ENCODE measurements at regions not wholly inside any gene's neighbourhood (a gene's known extent, or its start where the extent isn't known, plus 50 kb on each side); places are given as distances from the start of the nearest gene placed in this dataset.
"Not testable (repeated sequence)": the region's sequence is repeated elsewhere in the genome, so short reads cannot be mapped to it uniquely, and the experiment has no call there.

- TF ChIP-seq, protein P1, sequence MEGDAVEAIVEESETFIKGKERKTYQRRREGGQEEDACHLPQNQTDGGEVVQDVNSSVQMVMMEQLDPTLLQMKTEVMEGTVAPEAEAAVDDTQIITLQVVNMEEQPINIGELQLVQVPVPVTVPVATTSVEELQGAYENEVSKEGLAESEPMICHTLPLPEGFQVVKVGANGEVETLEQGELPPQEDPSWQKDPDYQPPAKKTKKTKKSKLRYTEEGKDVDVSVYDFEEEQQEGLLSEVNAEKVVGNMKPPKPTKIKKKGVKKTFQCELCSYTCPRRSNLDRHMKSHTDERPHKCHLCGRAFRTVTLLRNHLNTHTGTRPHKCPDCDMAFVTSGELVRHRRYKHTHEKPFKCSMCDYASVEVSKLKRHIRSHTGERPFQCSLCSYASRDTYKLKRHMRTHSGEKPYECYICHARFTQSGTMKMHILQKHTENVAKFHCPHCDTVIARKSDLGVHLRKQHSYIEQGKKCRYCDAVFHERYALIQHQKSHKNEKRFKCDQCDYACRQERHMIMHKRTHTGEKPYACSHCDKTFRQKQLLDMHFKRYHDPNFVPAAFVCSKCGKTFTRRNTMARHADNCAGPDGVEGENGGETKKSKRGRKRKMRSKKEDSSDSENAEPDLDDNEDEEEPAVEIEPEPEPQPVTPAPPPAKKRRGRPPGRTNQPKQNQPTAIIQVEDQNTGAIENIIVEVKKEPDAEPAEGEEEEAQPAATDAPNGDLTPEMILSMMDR (IDR thresholded peaks at IDR 0.05; ENCODE audit: control insufficient read depth, insufficient read depth, low read depth, low read length, missing control alignments), result no peak
- H3K4me3 ChIP-seq (ENCODE audit: control insufficient read depth, low read depth, low read length), result no peak overlapping the region
- no peak for DNase-seq (ENCODE audit: low read depth)
Measured at GRCh38 chr5:118468085-118468484, 520.3 kb downstream of the DTWD2 start.

DNA sequence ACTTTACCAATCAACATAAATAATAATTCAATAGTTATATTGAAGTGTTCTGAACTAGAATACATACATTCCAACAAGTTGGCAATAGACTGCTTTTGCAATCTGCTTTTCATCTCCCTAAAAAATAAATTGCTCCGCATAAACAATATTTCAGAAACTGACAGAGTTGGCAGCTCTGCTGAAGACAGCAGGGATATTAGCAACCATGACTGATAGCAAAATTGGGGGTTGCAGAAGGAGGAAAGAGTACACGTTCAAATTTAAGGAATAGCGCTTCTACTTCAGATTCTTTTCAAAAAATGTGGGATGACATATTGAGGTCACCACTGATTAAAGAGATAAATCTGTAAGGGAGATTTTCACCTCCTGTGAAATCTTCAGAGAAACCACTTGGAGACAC, 521.2 kb downstream of the DTWD2 start:
- no peak overlapping the region for H3K4me3 ChIP-seq (ENCODE audit: control insufficient read depth, low read depth, low read length)
- TF ChIP-seq, protein P1 (IDR thresholded peaks at IDR 0.05; ENCODE audit: control insufficient read depth, insufficient read depth, low read depth, low read length, missing control alignments), result no peak
- no peak for DNase-seq (ENCODE audit: low read depth)

- DNase-seq (ENCODE audit: low read depth), result no peak
- TF ChIP-seq, protein P1 (IDR thresholded peaks at IDR 0.05; ENCODE audit: control insufficient read depth, insufficient read depth, low read depth, low read length, missing control alignments), result no peak
- H3K4me3 ChIP-seq (ENCODE audit: control insufficient read depth, low read depth, low read length), result no peak overlapping the region
Measured at GRCh38 chr5:118466418-118466817, 521.9 kb downstream of the DTWD2 start.

DNA sequence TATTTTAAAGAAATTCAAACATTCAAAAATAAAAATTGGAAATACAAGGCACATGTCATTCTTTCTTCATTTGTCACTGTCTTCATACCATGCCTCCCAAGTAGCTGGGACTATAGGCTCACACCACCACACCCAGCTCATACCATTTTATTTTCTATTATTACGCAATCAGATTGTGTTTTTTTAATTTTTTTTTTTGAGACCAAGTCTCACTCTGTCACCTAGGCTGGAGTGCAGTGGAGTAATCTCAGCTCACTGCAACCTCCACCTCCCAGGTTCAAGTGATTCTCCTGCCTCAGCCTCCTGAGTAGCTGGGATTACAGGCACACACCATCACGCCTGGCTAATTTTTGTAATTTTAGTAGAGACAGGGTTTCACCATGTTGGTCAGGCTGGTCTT, 526.1 kb downstream of the DTWD2 start:
- H3K4me3 ChIP-seq (ENCODE audit: control insufficient read depth, low read depth, low read length); DNase-seq (ENCODE audit: low read depth): not testable (repeated sequence)

GRCh38 chr5:118461436-118461835, 526.9 kb downstream of the DTWD2 start:
- TF ChIP-seq, protein P1 (IDR thresholded peaks at IDR 0.05; ENCODE audit: control insufficient read depth, insufficient read depth, low read depth, low read length, missing control alignments), result no peak
- H3K4me3 ChIP-seq (ENCODE audit: control insufficient read depth, low read depth, low read length), result no peak overlapping the region
- no peak for DNase-seq (ENCODE audit: low read depth)

DNA sequence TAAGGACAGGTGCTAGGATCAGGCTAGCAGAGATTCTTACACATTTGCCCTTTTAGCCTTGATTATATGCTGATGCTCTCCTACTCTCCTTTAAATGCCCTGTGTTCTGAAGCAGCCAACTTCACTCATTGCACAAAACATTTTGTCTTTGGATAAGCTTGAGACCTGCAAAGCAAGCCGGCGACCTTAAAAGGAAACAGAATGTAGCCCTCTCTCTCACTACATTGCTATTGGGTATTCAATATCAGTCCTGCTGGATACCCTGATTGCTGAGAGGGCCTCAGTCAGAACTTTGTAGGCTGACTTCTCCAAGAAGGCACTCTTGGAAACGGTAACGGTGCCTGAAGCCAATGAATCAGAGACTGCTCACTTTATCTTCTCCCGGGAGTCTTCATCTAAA, 528.9 kb downstream of the DTWD2 start:
- no peak for DNase-seq (ENCODE audit: low read depth)
- H3K4me3 ChIP-seq (ENCODE audit: control insufficient read depth, low read depth, low read length), result no peak overlapping the region
- TF ChIP-seq, protein P1 (IDR thresholded peaks at IDR 0.05; ENCODE audit: control insufficient read depth, insufficient read depth, low read depth, low read length, missing control alignments), result no peak

DNA sequence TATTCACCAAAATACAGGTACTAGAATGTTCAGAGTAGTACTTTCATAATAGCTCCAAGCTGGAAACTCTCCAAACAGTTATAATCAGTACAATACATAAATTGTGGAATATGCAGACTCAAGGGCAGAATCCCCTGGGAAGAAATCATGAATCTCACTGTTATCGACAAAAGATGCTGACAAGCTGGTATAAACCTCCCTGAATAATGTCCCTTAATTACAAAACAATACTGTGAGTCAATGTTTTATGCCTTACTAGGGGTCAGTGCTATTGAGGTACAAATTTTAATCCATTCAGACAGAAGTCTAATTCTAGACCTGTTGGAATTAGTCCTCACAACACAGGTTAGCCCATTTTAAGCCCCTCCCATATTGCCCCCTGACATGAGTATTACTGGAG, 532.3 kb downstream of the DTWD2 start:
- no peak for DNase-seq (ENCODE audit: low read depth)
- H3K4me3 ChIP-seq (ENCODE audit: control insufficient read depth, low read depth, low read length), result no peak overlapping the region
- TF ChIP-seq, protein P1 (IDR thresholded peaks at IDR 0.05; ENCODE audit: control insufficient read depth, insufficient read depth, low read depth, low read length, missing control alignments), result no peak
